Esophagus muscularis mucosa (tissue), 2 donors: ENCODE measurements at regions not wholly inside any gene's neighbourhood (a gene's known extent, or its start where the extent isn't known, plus 50 kb on each side); places are given as distances from the start of the nearest gene placed in this dataset.

Experiments
- POLR2A ChIP-seq: fragments of 450-650 bp; IDR thresholded peaks from one replicate; pipeline ENCODE4 v1.6.1; 2017; ENCODE audit warnings: antibody characterized with exemption, moderate library complexity, mild to moderate bottlenecking, low read depth
- POLR2AphosphoS5 ChIP-seq, 2 donors: sonication (generic); formaldehyde crosslinking; IDR thresholded peaks; one replicate each; pipeline ENCODE4 v1.6.1; 2017; ENCODE audit warnings: antibody characterized with exemption in 2 of 2

- no peak for TF ChIP-seq POLR2A
- TF ChIP-seq POLR2AphosphoS5 (IDR thresholded peaks at IDR 0.05) = no peak
These were observed 1002.1 kb downstream of the UQCRFS1 start for GRCh38 chr19:28210886-28211285.
